Endodermal cell (in vitro differentiated cells): ENCODE measurements at regions not wholly inside any gene's neighbourhood (a gene's known extent, or its start where the extent isn't known, plus 50 kb on each side); places are given as distances from the start of the nearest gene placed in this dataset.

ENCODE experiments used
- DNase-seq: peaks from one replicate; pipeline ENCODE4 v3.0.0-alpha.2; 2017
- H3K27ac ChIP-seq: 2 replicates; pipeline ENCODE4 v1.5.1; 2013; ENCODE audit warnings: mild to moderate bottlenecking, low read depth, low read length, moderate library complexity
- H3K27me3 ChIP-seq: 2 replicates; pipeline ENCODE4 v1.6.1; 2013; ENCODE audit warnings: mild to moderate bottlenecking, low read length, moderate library complexity; ENCODE audit not compliant: insufficient read depth, control insufficient read depth, poor library complexity, severe bottlenecking
- H3K36me3 ChIP-seq: 2 replicates; pipeline ENCODE4 v1.7.0; 2013; ENCODE audit warnings: mild to moderate bottlenecking, low read length, moderate library complexity; ENCODE audit not compliant: control insufficient read depth, insufficient read depth
- H3K4me1 ChIP-seq: one replicate; pipeline ENCODE4 v1.7.0; 2013; ENCODE audit warnings: low read length; ENCODE audit not compliant: control insufficient read depth, insufficient read depth
- H3K4me3 ChIP-seq: 2 replicates; pipeline ENCODE4 v1.5.1; 2013; ENCODE audit warnings: mild to moderate bottlenecking, low read length, moderate library complexity
- H3K9ac ChIP-seq: 2 replicates; pipeline ENCODE4 v1.6.1; 2013; ENCODE audit warnings: mild to moderate bottlenecking, low read length, moderate library complexity; ENCODE audit not compliant: poor library complexity, severe bottlenecking; ENCODE audit errors: extremely low read depth
- H3K9me3 ChIP-seq: 2 replicates; pipeline ENCODE4 v1.6.1; 2013; ENCODE audit warnings: mild to moderate bottlenecking, low read length, moderate library complexity; ENCODE audit not compliant: control insufficient read depth
- H3K27ac Mint-ChIP-seq: 2 replicates; pipeline ENCODE4 v1.8.0; 2020; ENCODE audit warnings: mixed read lengths
- H3K27me3 Mint-ChIP-seq: 2 replicates; pipeline ENCODE4 v1.8.0; 2021; ENCODE audit warnings: mild to moderate bottlenecking, mixed read lengths; ENCODE audit not compliant: insufficient read depth
- H3K36me3 Mint-ChIP-seq: 2 replicates; pipeline ENCODE4 v1.8.0; 2020; ENCODE audit warnings: low read depth, mixed read lengths
- H3K4me1 Mint-ChIP-seq: 2 replicates; pipeline ENCODE4 v1.8.0; 2020; ENCODE audit warnings: mixed read lengths
- H3K4me3 Mint-ChIP-seq: 2 replicates; pipeline ENCODE4 v1.8.0; 2020; ENCODE audit warnings: mild to moderate bottlenecking, moderate library complexity, mixed read lengths
- H3K9me3 Mint-ChIP-seq: 2 replicates; pipeline ENCODE4 v1.8.0; 2020; ENCODE audit warnings: mild to moderate bottlenecking, mixed read lengths
- WGBS, 2 experiments: methylation state at CpG; one replicate each; pipeline versions ENCODE4 v1.1.5 to v1.1.7; 2013; ENCODE audit warnings: missing lambda C conversion rate in 2 of 2, mixed read lengths in 1 of 2; ENCODE audit not compliant: insufficient coverage in 1 of 2, insufficient read length in 1 of 2; 5-methylcytosine and 5-hydroxymethylcytosine counted together
- TF ChIP-seq, protein P1 (sequence below): fragments of 200-600 bp; sonication (generic); conservative IDR thresholded peaks from 2 replicates; pipeline ENCODE4 v1.5.0; 2021; ENCODE audit warnings: antibody characterized with exemption, mild to moderate bottlenecking

DNA sequence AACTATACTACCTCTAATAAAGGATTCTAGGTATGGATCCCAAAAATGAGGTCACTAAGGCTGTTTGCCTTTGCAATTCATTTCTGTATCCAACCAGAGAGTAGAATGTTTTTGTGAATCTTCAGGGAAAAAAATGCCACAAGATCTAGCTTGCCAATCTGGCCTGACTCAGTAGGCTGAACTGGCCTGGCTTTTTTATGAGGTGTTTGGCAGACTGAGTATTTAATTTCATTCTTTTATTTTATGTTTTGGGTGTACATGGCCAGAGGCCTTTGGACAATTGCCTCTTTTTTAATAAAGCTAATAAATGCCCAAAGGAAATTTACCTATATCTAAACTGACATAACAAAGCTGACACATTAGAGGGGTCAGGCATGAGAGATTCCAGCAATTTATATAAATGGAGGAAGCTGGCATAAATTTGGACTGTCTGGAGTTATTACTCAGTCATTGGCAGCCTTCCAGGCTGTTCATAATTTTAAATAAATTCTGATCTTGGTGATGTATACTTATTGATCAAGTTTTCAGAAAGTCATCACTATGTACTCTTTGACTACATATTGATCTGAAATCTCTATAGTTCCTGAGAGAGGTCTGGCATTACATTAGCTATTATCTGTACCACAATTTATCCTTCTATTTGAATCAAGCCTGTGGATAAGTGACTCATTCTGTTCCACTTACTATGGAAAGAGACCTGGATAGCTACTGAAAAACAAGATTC lies 376.4 kb upstream of the NOCT start:
- no peaks in the 10 kb centered on the region for H3K36me3 ChIP-seq
- Mint-ChIP-seq H3K4me1 (peaks cover 4% of the 10 kb centered on the region), H3K36me3 (no peaks in the 10 kb centered on the region), H3K27me3 (no peaks in the 10 kb centered on the region), H3K9me3 (no peaks in the 10 kb centered on the region), H3K4me3 (no peak overlapping the region), H3K27ac (no peak overlapping the region)
- H3K27ac ChIP-seq, result no peak overlapping the region
- no peak overlapping the region for H3K4me3 ChIP-seq
- H3K9me3 ChIP-seq, result no peaks in the 10 kb centered on the region
- no peak for DNase-seq
- TF ChIP-seq, protein P1, sequence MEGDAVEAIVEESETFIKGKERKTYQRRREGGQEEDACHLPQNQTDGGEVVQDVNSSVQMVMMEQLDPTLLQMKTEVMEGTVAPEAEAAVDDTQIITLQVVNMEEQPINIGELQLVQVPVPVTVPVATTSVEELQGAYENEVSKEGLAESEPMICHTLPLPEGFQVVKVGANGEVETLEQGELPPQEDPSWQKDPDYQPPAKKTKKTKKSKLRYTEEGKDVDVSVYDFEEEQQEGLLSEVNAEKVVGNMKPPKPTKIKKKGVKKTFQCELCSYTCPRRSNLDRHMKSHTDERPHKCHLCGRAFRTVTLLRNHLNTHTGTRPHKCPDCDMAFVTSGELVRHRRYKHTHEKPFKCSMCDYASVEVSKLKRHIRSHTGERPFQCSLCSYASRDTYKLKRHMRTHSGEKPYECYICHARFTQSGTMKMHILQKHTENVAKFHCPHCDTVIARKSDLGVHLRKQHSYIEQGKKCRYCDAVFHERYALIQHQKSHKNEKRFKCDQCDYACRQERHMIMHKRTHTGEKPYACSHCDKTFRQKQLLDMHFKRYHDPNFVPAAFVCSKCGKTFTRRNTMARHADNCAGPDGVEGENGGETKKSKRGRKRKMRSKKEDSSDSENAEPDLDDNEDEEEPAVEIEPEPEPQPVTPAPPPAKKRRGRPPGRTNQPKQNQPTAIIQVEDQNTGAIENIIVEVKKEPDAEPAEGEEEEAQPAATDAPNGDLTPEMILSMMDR, result no peak
- no peak overlapping the region for H3K9ac ChIP-seq
- H3K4me1 ChIP-seq, result no peaks in the 10 kb centered on the region
- H3K27me3 ChIP-seq, result no peaks in the 10 kb centered on the region

DNA sequence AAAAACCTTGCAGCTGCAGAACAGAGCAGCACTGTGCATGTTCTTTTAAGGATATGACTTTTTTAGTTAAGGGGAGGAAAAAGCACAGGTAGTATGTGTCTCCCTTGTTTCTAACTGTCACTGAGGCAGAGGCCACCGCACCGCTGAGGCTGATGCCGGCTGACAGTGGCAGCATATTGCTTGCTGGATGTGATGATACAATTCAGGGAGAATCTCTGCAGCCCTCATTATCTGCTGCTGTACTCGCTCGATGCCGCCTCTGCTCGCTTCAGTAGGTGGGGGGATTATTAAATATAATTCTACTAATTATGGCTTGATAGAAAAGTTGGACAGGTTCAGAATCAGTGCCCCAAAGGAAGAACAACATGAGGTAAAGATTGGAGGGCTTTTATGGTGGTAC lies 378.8 kb upstream of the NOCT start:
- H3K9me3 ChIP-seq, result no peaks in the 10 kb centered on the region
- H3K27ac Mint-ChIP-seq, result no peak overlapping the region
- no peak overlapping the region for H3K4me3 ChIP-seq
- no peak for DNase-seq
- H3K27ac ChIP-seq, result no peak overlapping the region
- WGBS, 2 experiments, result 95% methylated on average over 3 to 7 of the region's 7 CpGs
- no peaks in the 10 kb centered on the region for H3K36me3 Mint-ChIP-seq
- no peaks in the 10 kb centered on the region for H3K27me3 ChIP-seq
- TF ChIP-seq, protein P1, result no peak
- no peaks in the 10 kb centered on the region for H3K4me1 ChIP-seq
- no peak overlapping the region for H3K9ac ChIP-seq
- no peaks in the 10 kb centered on the region for H3K36me3 ChIP-seq
- H3K9me3 Mint-ChIP-seq, result no peaks in the 10 kb centered on the region
- H3K4me1 Mint-ChIP-seq, result peaks cover 4% of the 10 kb centered on the region
- no peak overlapping the region for H3K4me3 Mint-ChIP-seq
- H3K27me3 Mint-ChIP-seq, result no peaks in the 10 kb centered on the region

DNA sequence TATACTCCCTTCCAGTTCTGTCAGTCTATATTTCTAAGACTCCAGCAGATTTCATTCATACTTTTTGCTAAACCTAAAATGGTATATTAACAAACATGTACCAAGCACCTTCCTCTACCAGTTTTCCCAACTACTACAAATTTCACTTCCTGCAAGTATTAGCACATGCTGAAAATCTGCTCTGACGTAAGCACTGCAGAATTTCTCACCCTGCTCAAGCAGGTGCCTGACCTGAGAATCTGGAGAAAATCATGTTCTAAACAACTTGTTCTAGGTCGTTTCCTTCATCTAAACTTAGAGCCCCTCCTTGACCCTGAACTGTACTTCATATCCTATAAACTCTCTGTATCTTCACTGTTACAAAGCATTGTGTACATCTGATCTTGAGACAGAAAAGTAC lies 380.7 kb upstream of the NOCT start:
- no peaks in the 10 kb centered on the region for H3K36me3 Mint-ChIP-seq
- H3K9me3 Mint-ChIP-seq, result no peaks in the 10 kb centered on the region
- Histone ChIP-seq H3K27ac (no peak overlapping the region), H3K36me3 (no peaks in the 10 kb centered on the region), H3K4me3 (no peak overlapping the region), H3K4me1 (no peaks in the 10 kb centered on the region), H3K27me3 (no peaks in the 10 kb centered on the region), H3K9ac (no peak overlapping the region), H3K9me3 (no peaks in the 10 kb centered on the region)
- TF ChIP-seq, protein P1, result no peak
- H3K4me1 Mint-ChIP-seq, result peaks cover 6% of the 10 kb centered on the region
- H3K4me3 Mint-ChIP-seq, result no peak overlapping the region
- no peak overlapping the region for H3K27ac Mint-ChIP-seq
- 50 to 63% methylated on average over 1 to 2 of the region's 2 CpGs for WGBS, 2 experiments
- DNase-seq, result no peak
- no peaks in the 10 kb centered on the region for H3K27me3 Mint-ChIP-seq
